ENCODE measurements at regions not wholly inside any gene's neighbourhood (a gene's known extent, or its start where the extent isn't known, plus 50 kb on each side); places are given as distances from the start of the nearest gene placed in this dataset.

DNA sequence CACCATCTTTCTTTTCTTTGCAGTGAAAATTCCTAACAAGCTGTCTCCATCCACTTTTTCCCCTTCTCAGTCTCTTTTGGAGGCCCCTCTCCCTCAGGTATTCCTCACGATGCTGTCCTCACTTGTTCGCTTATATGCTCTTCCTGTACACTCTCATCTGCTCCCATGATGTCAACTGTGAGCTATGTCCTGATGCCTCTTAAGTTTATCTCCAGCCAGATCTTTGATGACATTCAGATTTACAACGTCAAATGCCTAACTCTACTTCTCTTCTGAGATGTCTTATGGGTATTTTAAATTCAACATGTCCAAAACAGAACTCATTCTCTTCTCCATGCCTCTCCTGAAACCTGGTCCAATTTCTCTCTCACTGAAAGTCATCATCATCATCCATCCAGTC lies 55.1 kb upstream of the SERTAD2 start:
- Histone ChIP-seq H3K4me1 (ENCODE audit: control insufficient read depth, extremely low read depth, insufficient read depth, low read length) (no peaks in the 10 kb centered on the region), H3K36me3 (ENCODE audit: control insufficient read depth, insufficient read depth, low read length) (no peaks in the 10 kb centered on the region), H2AFZ (ENCODE audit: low read length) (no peak overlapping the region), H3K4me2 (ENCODE audit: extremely low read depth, insufficient read depth, low read length) (no peak overlapping the region), H3K9ac (ENCODE audit: insufficient read depth, low read length) (no peak overlapping the region), H3K4me3 (replicated peaks in 1 of 4; ENCODE audit: control extremely low read depth in 1 of 4, insufficient read depth in 1 of 4, low read depth in 3 of 4, low read length in 4 of 4) (no peak overlapping the region), H4K20me1 (ENCODE audit: control insufficient read depth, extremely low read depth, insufficient read depth, low read length) (no peaks in the 10 kb centered on the region), H3K27me3 (ENCODE audit: control insufficient read depth, insufficient read depth, low read length) (no peaks in the 10 kb centered on the region), H3K27ac (ENCODE audit: insufficient read depth, low read length) (no peak overlapping the region), H3K9me3 (ENCODE audit: control insufficient read depth, insufficient read depth, low read depth, low read length) (no peaks in the 10 kb centered on the region), H3K79me2 (ENCODE audit: control insufficient read depth, insufficient read depth, low read length) (no peaks in the 10 kb centered on the region)
- no peak for TF ChIP-seq CTCF (conservative IDR thresholded peaks at IDR 0.05 in 1 of 2, IDR thresholded peaks at IDR 0.05 in 1 of 2; ENCODE audit: low read depth in 1 of 2, low read length in 2 of 2)
- TF ChIP-seq EZH2 (IDR thresholded peaks at IDR 0.05; ENCODE audit: low read length, missing control alignments), result no peak
- no peak for DNase-seq (ENCODE audit: low read depth in 2 of 2)

- Histone ChIP-seq H3K4me3 (replicated peaks in 1 of 4; ENCODE audit: control extremely low read depth in 1 of 4, insufficient read depth in 1 of 4, low read depth in 3 of 4, low read length in 4 of 4) (no peak overlapping the region), H3K4me2 (ENCODE audit: extremely low read depth, insufficient read depth, low read length) (no peak overlapping the region), H3K4me1 (ENCODE audit: control insufficient read depth, extremely low read depth, insufficient read depth, low read length) (no peaks in the 10 kb centered on the region), H3K9me3 (ENCODE audit: control insufficient read depth, insufficient read depth, low read depth, low read length) (no peaks in the 10 kb centered on the region), H3K27ac (ENCODE audit: insufficient read depth, low read length) (no peak overlapping the region), H4K20me1 (ENCODE audit: control insufficient read depth, extremely low read depth, insufficient read depth, low read length) (no peaks in the 10 kb centered on the region), H3K27me3 (ENCODE audit: control insufficient read depth, insufficient read depth, low read length) (no peaks in the 10 kb centered on the region), H3K9ac (ENCODE audit: insufficient read depth, low read length) (no peak overlapping the region), H2AFZ (ENCODE audit: low read length) (no peak overlapping the region), H3K79me2 (ENCODE audit: control insufficient read depth, insufficient read depth, low read length) (no peaks in the 10 kb centered on the region), H3K36me3 (ENCODE audit: control insufficient read depth, insufficient read depth, low read length) (no peaks in the 10 kb centered on the region)
- no peak for DNase-seq (ENCODE audit: low read depth in 2 of 2)
- TF ChIP-seq EZH2 (IDR thresholded peaks at IDR 0.05; ENCODE audit: low read length, missing control alignments) (no peak), CTCF (conservative IDR thresholded peaks at IDR 0.05 in 1 of 2, IDR thresholded peaks at IDR 0.05 in 1 of 2; ENCODE audit: low read depth in 1 of 2, low read length in 2 of 2) (no peak)
Observed at GRCh38 chr2:64711252-64711800, 57.6 kb upstream of the SERTAD2 start.

GRCh38 chr2:64713686-64714085 lies 60.0 kb upstream of the SERTAD2 start:
- Histone ChIP-seq H3K27me3 (ENCODE audit: control insufficient read depth, insufficient read depth, low read length) (no peaks in the 10 kb centered on the region), H3K4me1 (ENCODE audit: control insufficient read depth, extremely low read depth, insufficient read depth, low read length) (no peaks in the 10 kb centered on the region)

More at GRCh38 chr2:64713686-64714085, 60.0 kb upstream of the SERTAD2 start:
- H3K79me2 ChIP-seq (ENCODE audit: control insufficient read depth, insufficient read depth, low read length), result no peaks in the 10 kb centered on the region
- no peak overlapping the region for H3K4me2 ChIP-seq (ENCODE audit: extremely low read depth, insufficient read depth, low read length)
- TF ChIP-seq EZH2 (IDR thresholded peaks at IDR 0.05; ENCODE audit: low read length, missing control alignments) (no peak), CTCF (conservative IDR thresholded peaks at IDR 0.05 in 1 of 2, IDR thresholded peaks at IDR 0.05 in 1 of 2; ENCODE audit: low read depth in 1 of 2, low read length in 2 of 2) (no peak)
- no peaks in the 10 kb centered on the region for H3K9me3 ChIP-seq (ENCODE audit: control insufficient read depth, insufficient read depth, low read depth, low read length)
- H3K9ac ChIP-seq (ENCODE audit: insufficient read depth, low read length), result no peak overlapping the region
- no peak overlapping the region for H2AFZ ChIP-seq (ENCODE audit: low read length)
- H4K20me1 ChIP-seq (ENCODE audit: control insufficient read depth, extremely low read depth, insufficient read depth, low read length), result no peaks in the 10 kb centered on the region
- no peaks in the 10 kb centered on the region for H3K36me3 ChIP-seq (ENCODE audit: control insufficient read depth, insufficient read depth, low read length)
- no peak for DNase-seq (ENCODE audit: low read depth in 2 of 2)
- no peak overlapping the region for H3K4me3 ChIP-seq (replicated peaks in 1 of 4; ENCODE audit: control extremely low read depth in 1 of 4, insufficient read depth in 1 of 4, low read depth in 3 of 4, low read length in 4 of 4)
- H3K27ac ChIP-seq (ENCODE audit: insufficient read depth, low read length), result no peak overlapping the region

All from fibroblast of lung (primary cell).